HepG2 (cell line): ENCODE measurements at regions not wholly inside any gene's neighbourhood (a gene's known extent, or its start where the extent isn't known, plus 50 kb on each side); places are given as distances from the start of the nearest gene placed in this dataset.

Experiments used
- ATF5 ChIP-seq: sonication (generic); formaldehyde crosslinking; IDR thresholded peaks from 2 replicates; pipeline ENCODE4 v1.4.0; 2020; ENCODE audit warnings: mild to moderate bottlenecking, low read depth, missing genetic modification reagents
- CBX5 ChIP-seq: sonication (generic); formaldehyde crosslinking; IDR thresholded peaks from 2 replicates; pipeline ENCODE4 v1.4.0; 2020; ENCODE audit warnings: missing genetic modification reagents, borderline replicate concordance
- CCDC6 ChIP-seq: sonication (generic); formaldehyde crosslinking; IDR thresholded peaks from 2 replicates; pipeline ENCODE4 v1.8.1; 2022; ENCODE audit warnings: mild to moderate bottlenecking, missing genetic modification reagents, moderate library complexity
- DRAP1 ChIP-seq: IDR thresholded peaks from 2 replicates; pipeline ENCODE4 v1.6.1; 2016; ENCODE audit warnings: missing genetic modification reagents, missing compliant biosample characterization
- E2F2 ChIP-seq: sonication (generic); formaldehyde crosslinking; IDR thresholded peaks from 2 replicates; pipeline ENCODE4 v1.4.0; 2020; ENCODE audit warnings: missing genetic modification reagents, borderline replicate concordance
- FOXA1 ChIP-seq, 2 experiments: fragments of 450-650 bp in 1 of 2; sonication (generic) in 1 of 2; formaldehyde crosslinking in 1 of 2; IDR thresholded peaks; 2 replicates each; pipeline versions ENCODE4 v1.4.0 to v1.6.1; 2016 to 2020; ENCODE audit warnings: missing genetic modification reagents in 1 of 2
- HNF1B ChIP-seq: sonication (generic); formaldehyde crosslinking; IDR thresholded peaks from 2 replicates; pipeline ENCODE4 v1.5.1; 2020; ENCODE audit warnings: mild to moderate bottlenecking, moderate library complexity, missing genetic modification reagents
- IRF9 ChIP-seq: sonication (generic); formaldehyde crosslinking; IDR thresholded peaks from 2 replicates; pipeline ENCODE4 v1.8.0; 2022; ENCODE audit warnings: missing genetic modification reagents, mild to moderate bottlenecking, borderline replicate concordance
- MAF1 ChIP-seq: sonication (generic); formaldehyde crosslinking; IDR thresholded peaks from 2 replicates; pipeline ENCODE4 v1.5.0; 2020; ENCODE audit warnings: missing genetic modification reagents, borderline replicate concordance
- MXD3 ChIP-seq: IDR thresholded peaks from 2 replicates; pipeline ENCODE4 v1.6.1; 2016; ENCODE audit warnings: mild to moderate bottlenecking, missing biosample characterization, missing genetic modification reagents
- PCBP2 ChIP-seq: fragments of 200-400 bp; formaldehyde crosslinking; optimal IDR thresholded peaks from 2 replicates; pipeline ENCODE3; 2018; ENCODE audit warnings: low read length, low read depth; ENCODE audit not compliant: poor library complexity, severe bottlenecking
- PLSCR1 ChIP-seq: sonication (generic); formaldehyde crosslinking; IDR thresholded peaks from 2 replicates; pipeline ENCODE4 v1.5.0; 2020; ENCODE audit warnings: missing genetic modification reagents, mild to moderate bottlenecking, borderline replicate concordance
- ZBTB1 ChIP-seq: sonication (generic); formaldehyde crosslinking; IDR thresholded peaks from 2 replicates; pipeline ENCODE4 v1.4.0; 2020; ENCODE audit warnings: missing genetic modification reagents, borderline replicate concordance
- ZC3H13 ChIP-seq: sonication (generic); formaldehyde crosslinking; IDR thresholded peaks from 2 replicates; pipeline ENCODE4 v1.8.1; 2023; ENCODE audit warnings: mild to moderate bottlenecking, missing genetic modification reagents, moderate library complexity
- ZIK1 ChIP-seq: sonication (generic); formaldehyde crosslinking; IDR thresholded peaks from 2 replicates; pipeline ENCODE4 v1.5.0; 2020; ENCODE audit warnings: mild to moderate bottlenecking, low read depth, missing genetic modification reagents, borderline replicate concordance
- ZNF567 ChIP-seq: sonication (generic); formaldehyde crosslinking; IDR thresholded peaks from 2 replicates; pipeline ENCODE4 v1.8.1; 2023; ENCODE audit warnings: mild to moderate bottlenecking, missing genetic modification reagents, borderline replicate concordance
- ZNF589 ChIP-seq: sonication (generic); formaldehyde crosslinking; conservative IDR thresholded peaks from 2 replicates; pipeline ENCODE4 v1.8.0; 2022; ENCODE audit warnings: mild to moderate bottlenecking, moderate library complexity, missing genetic modification reagents
- ZNF598 ChIP-seq: sonication (generic); formaldehyde crosslinking; IDR thresholded peaks from 2 replicates; pipeline ENCODE4 v1.5.1; 2020; ENCODE audit warnings: mild to moderate bottlenecking, missing genetic modification reagents, borderline replicate concordance
- ZNF644 ChIP-seq: IDR thresholded peaks from 2 replicates; pipeline ENCODE4 v1.6.1; 2016; ENCODE audit warnings: low read depth
- ZNF709 ChIP-seq: sonication (generic); formaldehyde crosslinking; IDR thresholded peaks from 2 replicates; pipeline ENCODE4 v1.5.0; 2020; ENCODE audit warnings: mild to moderate bottlenecking, missing genetic modification reagents
- ZNF761 ChIP-seq: sonication (generic); formaldehyde crosslinking; conservative IDR thresholded peaks from 2 replicates; pipeline ENCODE4 v1.4.0; 2020; ENCODE audit warnings: mild to moderate bottlenecking, missing genetic modification reagents
- ZNF788 ChIP-seq: sonication (generic); formaldehyde crosslinking; IDR thresholded peaks from 2 replicates; pipeline ENCODE4 v1.5.0; 2020; ENCODE audit warnings: mild to moderate bottlenecking, missing genetic modification reagents, borderline replicate concordance
- ZSCAN22 ChIP-seq: sonication (generic); formaldehyde crosslinking; IDR thresholded peaks from 2 replicates; pipeline ENCODE4 v1.4.0; 2020; ENCODE audit warnings: mild to moderate bottlenecking, missing genetic modification reagents

GRCh38 chr1:211885747-211886522, 55.4 kb upstream of the LPGAT1 start (continued):
- TF ChIP-seq PLSCR1 (CRISPR knock-in tag) (no peak), MAF1 (CRISPR knock-in tag) (no peak), IRF9 (CRISPR knock-in tag) (no peak), HNF1B (peak; percentile 97), CBX5 (CRISPR knock-in tag) (peak; percentile 53; the same call in 1 of the 2 replicates), ZNF709 (CRISPR knock-in tag) (no peak), ATF5 (CRISPR knock-in tag) (no peak), ZIK1 (CRISPR knock-in tag) (no peak), PCBP2 (no peak), ZC3H13 (no peak), ZSCAN22 (CRISPR knock-in tag) (no peak), E2F2 (no peak), ZNF598 (no peak), DRAP1 (CRISPR knock-in tag) (no peak), ZNF567 (no peak), ZBTB1 (CRISPR knock-in tag) (no peak), MXD3 (no peak), ZNF761 (CRISPR knock-in tag) (0 out of 2 replicates have a peak, but pooled peaks have one; percentile 40), ZNF589 (CRISPR knock-in tag) (no peak), ZNF644 (CRISPR knock-in tag) (peak; percentile 84), CCDC6 (CRISPR knock-in tag) (no peak), FOXA1 (IDR thresholded peaks at IDR 0.05) (no peak), FOXA1 (CRISPR knock-in tag; IDR thresholded peaks at IDR 0.05) (peak; percentile 74), ZNF788 (CRISPR knock-in tag) (peak; percentile 61; the same call in 1 of the 2 replicates)
